ENCODE measurements at regions not wholly inside any gene's neighbourhood (a gene's known extent, or its start where the extent isn't known, plus 50 kb on each side); places are given as distances from the start of the nearest gene placed in this dataset.

DNA sequence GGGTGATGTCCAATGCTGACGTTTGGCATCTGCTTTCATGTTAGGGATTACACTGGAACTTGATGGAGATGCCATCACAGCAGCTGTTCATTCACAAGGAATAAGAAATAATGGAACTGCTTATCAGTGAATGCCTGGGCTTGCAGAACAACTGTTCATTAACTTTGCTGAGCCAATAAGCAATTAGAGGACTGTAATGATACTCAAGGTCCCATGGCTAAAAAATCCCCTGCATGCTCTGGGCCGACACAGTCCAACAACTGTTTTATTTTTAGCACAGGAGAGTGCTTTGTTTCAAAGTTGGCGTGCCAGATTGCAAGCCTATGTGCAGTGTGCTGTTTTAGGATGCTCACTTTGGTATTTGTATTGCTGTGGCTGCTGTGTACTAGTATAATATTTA is 408.0 kb upstream of the RGPD4 start:
- no peak overlapping the region for H3K4me3 ChIP-seq (ENCODE audit: low read length in 2 of 2)
- DNase-seq (ENCODE audit: low read depth in 6 of 9, low spot score in 9 of 9): no peak
- no peaks in the 10 kb centered on the region for H3K4me1 ChIP-seq (ENCODE audit: control insufficient read depth in 2 of 2, insufficient read depth in 2 of 2, low read length in 2 of 2)
- H3K27me3 ChIP-seq (ENCODE audit: control insufficient read depth in 2 of 2, insufficient read depth in 1 of 2, low read length in 1 of 2): no peaks in the 10 kb centered on the region
- H3K36me3 ChIP-seq (ENCODE audit: control insufficient read depth in 2 of 2, insufficient read depth in 2 of 2, low read length in 1 of 2): no peaks in the 10 kb centered on the region
- 72% methylated on average over 3 of the region's 3 CpGs for WGBS
- H3K9me3 ChIP-seq (ENCODE audit: control insufficient read depth in 2 of 2, insufficient read depth in 1 of 2, low read length in 1 of 2): no peaks in the 10 kb centered on the region
- no peak overlapping the region for H3K27ac ChIP-seq (ENCODE audit: low read depth in 1 of 2, low read length in 1 of 2)

DNA sequence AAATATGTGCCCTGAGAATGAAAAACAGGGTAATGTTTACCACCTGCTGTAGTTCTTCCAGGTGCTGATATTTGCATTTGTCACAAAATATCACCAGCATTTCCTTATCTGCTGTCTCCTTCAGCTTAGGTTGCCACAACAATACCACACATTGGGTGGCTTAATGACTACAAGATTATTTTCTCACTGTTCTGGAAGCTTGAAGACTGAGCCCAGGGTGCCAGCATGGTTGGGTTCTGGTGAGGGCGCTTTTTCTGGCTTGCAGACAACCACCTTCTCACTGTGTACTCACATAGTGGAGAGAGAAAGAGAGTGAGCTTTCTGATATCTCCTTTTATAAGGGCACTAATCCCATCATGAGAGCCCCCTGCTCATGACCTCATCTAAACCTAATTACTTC is 407.5 kb upstream of the RGPD4 start:
- Histone ChIP-seq H3K36me3 (ENCODE audit: control insufficient read depth in 2 of 2, insufficient read depth in 2 of 2, low read length in 1 of 2) (no peaks in the 10 kb centered on the region), H3K4me3 (ENCODE audit: low read length in 2 of 2) (no peak overlapping the region), H3K4me1 (ENCODE audit: control insufficient read depth in 2 of 2, insufficient read depth in 2 of 2, low read length in 2 of 2) (no peaks in the 10 kb centered on the region), H3K27ac (ENCODE audit: low read depth in 1 of 2, low read length in 1 of 2) (no peak overlapping the region), H3K27me3 (ENCODE audit: control insufficient read depth in 2 of 2, insufficient read depth in 1 of 2, low read length in 1 of 2) (no peaks in the 10 kb centered on the region), H3K9me3 (ENCODE audit: control insufficient read depth in 2 of 2, insufficient read depth in 1 of 2, low read length in 1 of 2) (no peaks in the 10 kb centered on the region)
- 91% methylated on average over 1 of the region's 1 CpG for WGBS
- no peak for DNase-seq (ENCODE audit: low read depth in 6 of 9, low spot score in 9 of 9)

DNA sequence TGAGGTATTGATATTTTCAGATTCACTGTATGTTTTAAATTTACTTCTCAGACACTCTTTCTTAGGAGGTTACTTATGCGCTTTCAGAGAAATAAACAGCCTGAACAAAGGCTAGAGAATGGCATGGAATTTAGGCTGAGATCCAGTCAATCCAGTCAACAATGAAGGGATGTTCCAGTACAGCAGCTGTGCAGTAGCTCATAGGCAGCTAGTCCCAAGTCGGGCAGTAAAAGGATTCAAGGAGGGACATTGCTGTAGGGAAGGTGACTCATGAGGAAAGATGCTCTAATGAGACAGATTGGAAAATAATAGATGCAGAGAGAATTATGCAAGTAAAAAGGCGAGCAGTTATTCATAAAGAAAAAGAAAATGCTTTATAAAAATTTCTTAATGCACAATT is 397.9 kb upstream of the RGPD4 start:
- H3K27me3 ChIP-seq (ENCODE audit: control insufficient read depth in 2 of 2, insufficient read depth in 1 of 2, low read length in 1 of 2): no peaks in the 10 kb centered on the region
- WGBS: 91% methylated on average over 3 of the region's 3 CpGs
- no peaks in the 10 kb centered on the region for H3K4me1 ChIP-seq (ENCODE audit: control insufficient read depth in 2 of 2, insufficient read depth in 2 of 2, low read length in 2 of 2)
- DNase-seq (ENCODE audit: low read depth in 6 of 9, low spot score in 9 of 9): no peak
- no peak overlapping the region for H3K4me3 ChIP-seq (ENCODE audit: low read length in 2 of 2)
- peaks cover 0 to 3% of the 10 kb centered on the region in 2 donors for H3K9me3 ChIP-seq (ENCODE audit: control insufficient read depth in 2 of 2, insufficient read depth in 1 of 2, low read length in 1 of 2)
- H3K27ac ChIP-seq (ENCODE audit: low read depth in 1 of 2, low read length in 1 of 2): no peak overlapping the region
- no peaks in the 10 kb centered on the region for H3K36me3 ChIP-seq (ENCODE audit: control insufficient read depth in 2 of 2, insufficient read depth in 2 of 2, low read length in 1 of 2)

DNA sequence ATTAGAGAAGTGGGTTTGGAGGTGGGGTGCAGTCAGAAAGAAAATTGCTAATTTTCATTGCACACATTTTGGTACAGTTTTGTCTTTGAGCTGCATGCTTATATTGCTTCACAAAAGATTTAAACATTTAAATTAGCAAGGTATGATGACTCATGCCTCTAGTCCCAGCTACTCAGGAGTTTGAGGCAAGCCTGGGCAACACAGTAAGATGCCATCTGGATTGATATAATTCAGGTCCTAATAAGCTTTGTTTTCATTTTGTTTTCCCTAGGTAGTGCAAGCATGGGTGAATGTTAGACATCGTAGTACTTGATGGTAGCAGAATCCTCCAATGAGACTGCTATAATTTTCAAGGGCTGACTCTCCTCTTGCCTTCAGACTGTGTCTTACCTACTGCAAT is 396.7 kb upstream of the RGPD4 start:
- Histone ChIP-seq H3K4me3 (ENCODE audit: low read length in 2 of 2) (no peak overlapping the region), H3K27me3 (ENCODE audit: control insufficient read depth in 2 of 2, insufficient read depth in 1 of 2, low read length in 1 of 2) (no peaks in the 10 kb centered on the region), H3K27ac (ENCODE audit: low read depth in 1 of 2, low read length in 1 of 2) (no peak overlapping the region), H3K36me3 (ENCODE audit: control insufficient read depth in 2 of 2, insufficient read depth in 2 of 2, low read length in 1 of 2) (no peaks in the 10 kb centered on the region), H3K9me3 (ENCODE audit: control insufficient read depth in 2 of 2, insufficient read depth in 1 of 2, low read length in 1 of 2) (peaks cover 0 to 3% of the 10 kb centered on the region in 2 donors), H3K4me1 (ENCODE audit: control insufficient read depth in 2 of 2, insufficient read depth in 2 of 2, low read length in 2 of 2) (no peaks in the 10 kb centered on the region)
- no peak for DNase-seq (ENCODE audit: low read depth in 6 of 9, low spot score in 9 of 9)
- 90% methylated on average over 1 of the region's 1 CpG for WGBS

DNA sequence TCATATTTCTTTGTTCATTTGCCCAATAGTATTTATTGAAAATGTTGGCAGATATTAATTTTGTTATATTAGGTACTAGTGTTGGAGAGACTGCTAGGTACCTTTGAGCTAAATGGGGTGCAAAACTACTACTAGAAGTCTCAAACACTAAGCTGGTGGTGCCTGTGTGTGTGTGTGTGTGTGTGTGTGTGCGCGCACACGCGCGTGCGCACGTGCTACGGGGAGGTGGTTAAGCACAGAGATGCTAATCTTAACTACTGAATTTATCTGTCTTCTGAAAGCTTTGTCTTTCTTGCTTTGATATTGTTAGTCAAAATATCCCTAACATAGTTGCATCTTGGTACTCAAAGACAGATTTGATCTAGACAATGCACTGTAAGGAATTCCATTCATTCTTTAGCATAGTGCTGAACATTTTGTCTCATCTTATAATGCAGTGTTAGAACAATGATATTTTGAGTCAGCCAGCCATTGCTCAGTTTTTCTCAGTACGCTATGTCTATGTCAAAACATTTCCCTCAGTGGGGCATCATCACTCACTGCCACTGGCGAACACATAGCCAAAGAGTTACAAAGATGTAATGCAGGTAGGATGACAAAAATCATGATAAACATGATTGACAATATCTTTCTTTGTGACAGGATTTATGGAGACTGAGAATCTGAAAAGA is 396.0 kb upstream of the RGPD4 start:
- 90% methylated on average over 10 of the region's 10 CpGs for WGBS
- Histone ChIP-seq H3K4me1 (ENCODE audit: control insufficient read depth in 2 of 2, insufficient read depth in 2 of 2, low read length in 2 of 2) (no peaks in the 10 kb centered on the region), H3K27ac (ENCODE audit: low read depth in 1 of 2, low read length in 1 of 2) (no peak overlapping the region), H3K27me3 (ENCODE audit: control insufficient read depth in 2 of 2, insufficient read depth in 1 of 2, low read length in 1 of 2) (no peaks in the 10 kb centered on the region), H3K36me3 (ENCODE audit: control insufficient read depth in 2 of 2, insufficient read depth in 2 of 2, low read length in 1 of 2) (no peaks in the 10 kb centered on the region), H3K4me3 (ENCODE audit: low read length in 2 of 2) (no peak overlapping the region), H3K9me3 (ENCODE audit: control insufficient read depth in 2 of 2, insufficient read depth in 1 of 2, low read length in 1 of 2) (peaks cover 0 to 3% of the 10 kb centered on the region in 2 donors)
- DNase-seq (ENCODE audit: low read depth in 6 of 9, low spot score in 9 of 9): no peak

DNA sequence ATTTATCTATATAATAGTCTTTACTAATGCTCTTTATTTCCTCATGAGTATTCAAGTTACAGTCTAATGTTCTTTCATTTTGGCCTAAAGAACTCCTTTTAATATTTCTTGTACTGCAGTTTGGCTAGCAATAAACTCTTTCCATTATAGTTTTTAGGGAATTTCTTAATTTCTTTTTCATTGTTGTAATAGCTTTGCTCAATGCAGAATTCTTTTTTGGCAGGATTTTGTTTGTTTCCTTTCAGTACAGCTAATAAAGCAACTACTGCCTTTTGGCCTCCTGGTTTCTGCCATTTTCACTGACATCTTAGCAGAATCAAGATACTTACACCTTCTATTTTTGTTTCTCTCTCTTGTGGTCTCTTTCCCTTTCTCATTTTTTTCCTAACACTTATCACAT is 390.4 kb upstream of the RGPD4 start:
- Histone ChIP-seq H3K4me3 (ENCODE audit: low read length in 2 of 2) (no peak overlapping the region), H3K4me1 (ENCODE audit: control insufficient read depth in 2 of 2, insufficient read depth in 2 of 2, low read length in 2 of 2) (no peaks in the 10 kb centered on the region), H3K36me3 (ENCODE audit: control insufficient read depth in 2 of 2, insufficient read depth in 2 of 2, low read length in 1 of 2) (no peaks in the 10 kb centered on the region), H3K27ac (ENCODE audit: low read depth in 1 of 2, low read length in 1 of 2) (no peak overlapping the region), H3K9me3 (ENCODE audit: control insufficient read depth in 2 of 2, insufficient read depth in 1 of 2, low read length in 1 of 2) (no peaks in the 10 kb centered on the region), H3K27me3 (ENCODE audit: control insufficient read depth in 2 of 2, insufficient read depth in 1 of 2, low read length in 1 of 2) (no peaks in the 10 kb centered on the region)
- DNase-seq (ENCODE audit: low read depth in 6 of 9, low spot score in 9 of 9): no peak

DNA sequence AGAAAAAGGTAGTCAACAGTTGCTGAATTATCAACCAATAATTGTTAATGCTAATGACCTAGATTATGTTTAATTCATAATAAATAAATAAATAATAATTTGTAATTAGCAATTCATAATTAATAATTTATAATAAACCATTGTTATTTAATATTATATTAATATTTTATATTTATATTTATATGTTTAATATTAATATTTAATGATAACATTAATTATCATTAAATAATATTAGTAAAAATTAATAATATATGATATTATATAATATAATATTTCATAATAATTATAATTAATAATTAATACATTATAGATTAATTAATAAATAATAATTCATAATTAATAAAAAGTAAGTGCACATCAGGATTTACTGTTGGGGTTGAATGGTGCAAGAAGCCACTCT is 389.4 kb upstream of the RGPD4 start:
- no peaks in the 10 kb centered on the region for H3K36me3 ChIP-seq (ENCODE audit: control insufficient read depth in 2 of 2, insufficient read depth in 2 of 2, low read length in 1 of 2)
- H3K4me3 ChIP-seq (ENCODE audit: low read length in 2 of 2): no peak overlapping the region
- DNase-seq (ENCODE audit: low read depth in 6 of 9, low spot score in 9 of 9): no peak
- H3K9me3 ChIP-seq (ENCODE audit: control insufficient read depth in 2 of 2, insufficient read depth in 1 of 2, low read length in 1 of 2): no peaks in the 10 kb centered on the region
- H3K4me1 ChIP-seq (ENCODE audit: control insufficient read depth in 2 of 2, insufficient read depth in 2 of 2, low read length in 2 of 2): no peaks in the 10 kb centered on the region
- no peak overlapping the region for H3K27ac ChIP-seq (ENCODE audit: low read depth in 1 of 2, low read length in 1 of 2)
- no peaks in the 10 kb centered on the region for H3K27me3 ChIP-seq (ENCODE audit: control insufficient read depth in 2 of 2, insufficient read depth in 1 of 2, low read length in 1 of 2)

DNA sequence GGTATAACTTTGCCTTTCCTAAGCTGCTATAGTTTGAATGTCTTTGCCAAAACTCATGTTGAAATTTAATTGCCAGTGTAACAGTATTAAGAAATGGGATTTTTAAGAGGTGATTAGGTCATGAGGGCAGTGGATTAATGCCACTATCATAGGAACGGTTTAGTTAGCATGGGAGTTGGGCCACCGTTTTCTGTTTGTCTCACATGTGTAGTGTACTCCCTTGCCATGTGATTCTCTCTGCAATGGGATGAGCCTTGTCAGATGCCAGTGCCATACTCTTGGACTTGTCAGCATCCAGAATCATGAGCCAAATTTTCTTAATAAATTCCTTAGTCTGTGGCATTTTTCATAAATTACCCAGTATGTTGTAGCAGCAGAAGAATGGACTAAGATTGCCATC is 388.9 kb upstream of the RGPD4 start:
- Histone ChIP-seq H3K36me3 (ENCODE audit: control insufficient read depth in 2 of 2, insufficient read depth in 2 of 2, low read length in 1 of 2) (no peaks in the 10 kb centered on the region), H3K9me3 (ENCODE audit: control insufficient read depth in 2 of 2, insufficient read depth in 1 of 2, low read length in 1 of 2) (no peaks in the 10 kb centered on the region), H3K27me3 (ENCODE audit: control insufficient read depth in 2 of 2, insufficient read depth in 1 of 2, low read length in 1 of 2) (no peaks in the 10 kb centered on the region), H3K27ac (ENCODE audit: low read depth in 1 of 2, low read length in 1 of 2) (no peak overlapping the region), H3K4me1 (ENCODE audit: control insufficient read depth in 2 of 2, insufficient read depth in 2 of 2, low read length in 2 of 2) (no peaks in the 10 kb centered on the region), H3K4me3 (ENCODE audit: low read length in 2 of 2) (no peak overlapping the region)
- DNase-seq (ENCODE audit: low read depth in 6 of 9, low spot score in 9 of 9): no peak
- WGBS: 95% methylated on average over 2 of the region's 2 CpGs

DNA sequence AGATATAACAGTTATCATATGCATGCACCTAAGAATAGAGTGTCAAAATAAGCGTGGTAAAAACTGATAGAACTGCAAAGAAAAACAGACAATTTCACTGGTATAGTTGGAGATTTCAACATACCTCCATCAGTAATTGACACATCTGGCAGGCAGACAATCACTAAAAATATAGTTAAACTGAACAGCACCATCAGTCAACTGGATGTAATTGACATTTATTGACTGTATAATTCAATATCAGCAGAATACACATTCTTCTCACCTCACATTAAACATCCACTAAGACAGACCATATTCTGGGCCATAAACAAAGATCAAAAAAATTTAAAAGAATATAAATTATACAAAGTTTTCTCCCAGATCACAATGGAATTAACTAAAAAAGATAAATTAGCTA is 378.5 kb upstream of the RGPD4 start:
- H3K36me3 ChIP-seq (ENCODE audit: control insufficient read depth in 2 of 2, insufficient read depth in 2 of 2, low read length in 1 of 2): no peaks in the 10 kb centered on the region
- no peak for DNase-seq (ENCODE audit: low read depth in 6 of 9, low spot score in 9 of 9)
- no peaks in the 10 kb centered on the region for H3K4me1 ChIP-seq (ENCODE audit: control insufficient read depth in 2 of 2, insufficient read depth in 2 of 2, low read length in 2 of 2)
- H3K9me3 ChIP-seq (ENCODE audit: control insufficient read depth in 2 of 2, insufficient read depth in 1 of 2, low read length in 1 of 2): no peaks in the 10 kb centered on the region
- no peak overlapping the region for H3K4me3 ChIP-seq (ENCODE audit: low read length in 2 of 2)
- no peak overlapping the region for H3K27ac ChIP-seq (ENCODE audit: low read depth in 1 of 2, low read length in 1 of 2)
- H3K27me3 ChIP-seq (ENCODE audit: control insufficient read depth in 2 of 2, insufficient read depth in 1 of 2, low read length in 1 of 2): no peaks in the 10 kb centered on the region
- 96% methylated on average over 1 of the region's 1 CpG for WGBS

DNA sequence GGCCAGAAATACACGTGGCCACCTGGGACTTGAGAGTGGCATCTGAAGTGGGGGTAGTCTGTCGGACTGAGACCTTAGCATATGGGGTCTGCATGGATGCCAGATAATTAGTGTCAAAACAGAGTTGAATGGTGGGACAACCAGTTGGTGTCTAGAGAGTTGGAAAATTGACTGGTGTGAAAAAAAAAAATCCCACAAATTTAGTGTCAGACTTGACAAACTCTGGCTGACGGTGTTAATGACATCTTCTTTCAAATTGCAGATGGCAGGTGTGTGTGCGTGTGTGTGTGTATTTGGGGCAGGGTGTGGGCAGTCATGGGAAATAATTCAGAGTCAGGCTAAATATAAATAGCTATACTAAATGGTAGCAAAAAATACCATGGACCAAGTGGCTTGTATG is 365.4 kb upstream of the RGPD4 start:
- no peaks in the 10 kb centered on the region for H3K4me1 ChIP-seq (ENCODE audit: control insufficient read depth in 2 of 2, insufficient read depth in 2 of 2, low read length in 2 of 2)
- no peak for DNase-seq (ENCODE audit: low read depth in 6 of 9, low spot score in 9 of 9)
- WGBS: 79% methylated on average over 4 of the region's 4 CpGs
- no peaks in the 10 kb centered on the region for H3K27me3 ChIP-seq (ENCODE audit: control insufficient read depth in 2 of 2, insufficient read depth in 1 of 2, low read length in 1 of 2)
- H3K4me3 ChIP-seq (ENCODE audit: low read length in 2 of 2): no peak overlapping the region
- H3K9me3 ChIP-seq (ENCODE audit: control insufficient read depth in 2 of 2, insufficient read depth in 1 of 2, low read length in 1 of 2): peaks cover 0 to 3% of the 10 kb centered on the region in 2 donors
- no peak overlapping the region for H3K27ac ChIP-seq (ENCODE audit: low read depth in 1 of 2, low read length in 1 of 2)
- no peaks in the 10 kb centered on the region for H3K36me3 ChIP-seq (ENCODE audit: control insufficient read depth in 2 of 2, insufficient read depth in 2 of 2, low read length in 1 of 2)

Measured in thymus (tissue), 11 donors.